Keratinocyte (primary cell): ENCODE measurements at regions not wholly inside any gene's neighbourhood (a gene's known extent, or its start where the extent isn't known, plus 50 kb on each side); places are given as distances from the start of the nearest gene placed in this dataset.

Experiments used
- CTCF ChIP-seq, 3 experiments: IDR thresholded peaks in 1 of 3; conservative IDR thresholded peaks in 1 of 3; optimal IDR thresholded peaks in 1 of 3; 2 replicates in 2 of 3; 3 replicates in 1 of 3; pipeline versions ENCODE3 to v1.5.1; 2011; ENCODE audit warnings: low read length in 3 of 3, mild to moderate bottlenecking in 3 of 3, moderate library complexity in 2 of 3, control low read depth in 1 of 3, inconsistent platforms in 1 of 3; ENCODE audit not compliant: insufficient read depth in 2 of 3; ENCODE audit errors: extremely low read depth in 1 of 3
- EZH2 ChIP-seq: IDR thresholded peaks from one replicate; pipeline ENCODE4 v1.6.1; 2012; ENCODE audit warnings: inconsistent platforms, mild to moderate bottlenecking, low read length, moderate library complexity

DNA sequence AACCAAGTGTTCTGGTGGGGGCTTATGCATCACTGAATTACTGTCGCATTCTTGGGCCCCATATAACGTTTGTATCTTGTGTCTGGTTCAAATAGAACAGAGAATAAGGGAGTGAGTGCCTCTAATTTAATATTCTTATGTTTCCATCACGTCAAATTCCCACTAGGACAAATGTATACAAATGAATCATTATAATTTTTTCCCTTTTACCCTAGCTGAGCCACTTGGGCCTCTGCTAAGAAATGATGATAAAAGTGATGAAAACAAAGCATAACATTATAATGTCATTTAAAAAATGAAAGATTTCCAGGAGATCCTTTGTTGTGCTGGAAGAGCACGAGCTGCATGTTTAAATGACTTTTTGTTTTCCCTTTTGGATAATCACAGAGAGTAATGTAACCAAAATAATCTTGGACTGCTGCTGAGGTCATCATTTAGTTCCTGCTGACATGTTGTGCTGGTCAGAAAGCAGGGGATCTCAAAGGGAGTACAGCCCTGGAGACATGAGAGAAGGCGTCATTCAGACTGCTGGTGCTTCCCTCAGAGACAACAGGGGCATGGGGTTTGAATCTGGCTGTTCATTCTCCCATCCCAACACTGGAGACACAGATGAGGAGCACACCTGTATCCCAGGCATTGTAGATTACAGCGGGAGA lies 105.1 kb upstream of the SCOC start:
- no peak for TF ChIP-seq CTCF (optimal IDR thresholded peaks at IDR 0.05 in 1 of 3, IDR thresholded peaks at IDR 0.05 in 1 of 3, conservative IDR thresholded peaks at IDR 0.05 in 1 of 3; ENCODE audit: extremely low read depth in 1 of 3, insufficient read depth in 2 of 3, low read length in 3 of 3)
- no peak for TF ChIP-seq EZH2
